AG09309 (cell line): ENCODE measurements at regions not wholly inside any gene's neighbourhood (a gene's known extent, or its start where the extent isn't known, plus 50 kb on each side); places are given as distances from the start of the nearest gene placed in this dataset.

ENCODE experiments used
- DNase-seq: peaks from one replicate; pipeline ENCODE4 v3.0.0-alpha.2; 2010; ENCODE audit warnings: low read depth
- H3K4me3 ChIP-seq: 2 replicates; pipeline ENCODE4 v1.5.1; 2011; ENCODE audit warnings: mild to moderate bottlenecking, low read depth, low read length, moderate library complexity; ENCODE audit not compliant: control insufficient read depth
- TF ChIP-seq, protein P1 (sequence below): IDR thresholded peaks from 2 replicates; pipeline ENCODE4 v1.5.1; 2011; ENCODE audit warnings: mild to moderate bottlenecking, low read depth, low read length, inconsistent platforms; ENCODE audit not compliant: insufficient read depth, control insufficient read depth; ENCODE audit errors: missing control alignments

DNA sequence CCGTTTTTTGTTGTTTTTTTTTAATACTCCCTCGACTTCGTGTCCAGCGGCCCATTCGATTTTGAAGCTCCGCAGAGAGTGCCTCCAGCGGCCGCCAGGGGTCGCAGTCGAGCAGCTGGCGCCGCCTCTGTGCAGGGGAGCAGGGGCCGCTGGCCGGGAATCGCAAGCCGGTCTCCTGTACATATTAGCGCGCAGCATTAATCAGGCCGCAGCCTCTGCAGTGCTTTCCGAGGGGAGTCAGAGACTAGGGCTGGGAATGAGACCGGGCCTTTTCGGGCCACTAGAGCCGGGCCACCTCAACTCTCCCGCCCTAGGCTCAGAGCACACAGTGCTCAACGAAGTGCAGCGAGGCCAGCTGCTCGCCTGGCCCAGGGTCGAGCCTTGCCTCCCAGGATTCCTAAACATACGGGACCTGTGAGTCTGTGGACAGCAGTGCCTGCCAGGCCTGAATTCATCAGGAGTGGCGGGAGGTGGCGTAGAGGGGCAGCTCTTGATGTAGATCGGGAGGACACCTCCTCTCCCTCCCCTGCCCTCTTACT lies 81.8 kb downstream of the EMP1 start:
- no peak overlapping the region for H3K4me3 ChIP-seq
- DNase-seq, result no peak
- TF ChIP-seq, protein P1, sequence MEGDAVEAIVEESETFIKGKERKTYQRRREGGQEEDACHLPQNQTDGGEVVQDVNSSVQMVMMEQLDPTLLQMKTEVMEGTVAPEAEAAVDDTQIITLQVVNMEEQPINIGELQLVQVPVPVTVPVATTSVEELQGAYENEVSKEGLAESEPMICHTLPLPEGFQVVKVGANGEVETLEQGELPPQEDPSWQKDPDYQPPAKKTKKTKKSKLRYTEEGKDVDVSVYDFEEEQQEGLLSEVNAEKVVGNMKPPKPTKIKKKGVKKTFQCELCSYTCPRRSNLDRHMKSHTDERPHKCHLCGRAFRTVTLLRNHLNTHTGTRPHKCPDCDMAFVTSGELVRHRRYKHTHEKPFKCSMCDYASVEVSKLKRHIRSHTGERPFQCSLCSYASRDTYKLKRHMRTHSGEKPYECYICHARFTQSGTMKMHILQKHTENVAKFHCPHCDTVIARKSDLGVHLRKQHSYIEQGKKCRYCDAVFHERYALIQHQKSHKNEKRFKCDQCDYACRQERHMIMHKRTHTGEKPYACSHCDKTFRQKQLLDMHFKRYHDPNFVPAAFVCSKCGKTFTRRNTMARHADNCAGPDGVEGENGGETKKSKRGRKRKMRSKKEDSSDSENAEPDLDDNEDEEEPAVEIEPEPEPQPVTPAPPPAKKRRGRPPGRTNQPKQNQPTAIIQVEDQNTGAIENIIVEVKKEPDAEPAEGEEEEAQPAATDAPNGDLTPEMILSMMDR, result peak; percentile 99

DNA sequence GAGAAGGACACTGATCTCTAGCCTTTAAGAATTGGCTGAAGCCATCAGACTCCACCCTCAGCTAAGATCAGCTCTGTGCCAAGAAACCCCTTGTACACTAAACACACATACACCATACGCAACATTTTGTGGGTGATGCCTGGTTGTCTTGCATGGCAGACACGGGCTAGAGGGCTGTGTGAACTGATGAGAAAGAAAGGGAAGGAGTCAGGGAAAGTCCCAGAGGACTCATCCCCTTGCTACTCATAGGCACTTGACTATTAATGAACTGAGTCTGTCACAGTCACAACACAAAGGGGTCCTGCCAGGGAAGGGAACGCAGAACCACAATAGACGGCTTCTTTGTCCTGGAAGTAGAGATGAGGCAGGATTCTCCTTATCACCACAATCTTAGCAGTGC lies 80.8 kb downstream of the EMP1 start:
- TF ChIP-seq, protein P1, result no peak
- no peak overlapping the region for H3K4me3 ChIP-seq
- DNase-seq, result no peak

DNA sequence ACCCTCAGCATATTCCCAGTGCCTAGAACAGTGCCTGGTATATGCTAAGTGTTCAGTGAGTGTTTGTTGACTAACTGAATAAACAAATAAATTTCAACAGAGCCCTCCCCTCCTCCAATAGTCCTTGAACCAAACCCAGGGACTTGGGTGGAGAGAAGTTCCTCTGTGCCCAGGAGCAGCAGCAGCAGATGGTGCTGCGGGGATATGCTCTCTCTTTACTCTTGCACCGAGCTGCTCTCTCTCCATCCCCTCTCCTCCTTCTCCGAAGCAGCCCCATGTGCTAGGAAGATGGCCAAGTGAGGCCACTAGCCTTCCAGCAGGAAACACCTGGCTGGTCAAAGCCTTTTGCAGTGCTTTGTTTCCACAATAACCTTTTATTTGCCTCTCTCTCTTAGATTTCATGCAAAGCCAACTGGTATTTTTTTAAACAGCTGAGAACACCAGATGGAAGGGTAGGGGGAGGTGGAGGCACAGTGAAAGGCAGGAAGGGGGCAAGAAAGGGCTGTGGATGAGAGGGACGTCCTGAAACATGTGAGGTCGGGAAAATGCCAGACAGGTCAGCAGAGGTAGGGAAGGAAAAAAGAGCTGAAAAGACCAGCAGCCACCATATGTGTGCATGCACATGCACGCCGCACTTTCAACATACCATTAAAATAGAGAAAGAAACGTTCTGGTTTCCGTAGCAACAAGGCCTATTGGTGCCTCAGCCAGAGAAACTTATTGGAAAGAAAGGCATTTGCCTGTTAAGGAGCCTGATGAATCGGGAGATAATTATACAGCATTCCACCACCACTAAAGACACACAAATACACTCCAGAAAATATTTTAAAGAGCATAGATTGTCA lies 78.9 kb downstream of the EMP1 start:
- TF ChIP-seq, protein P1, result no peak
- no peak overlapping the region for H3K4me3 ChIP-seq

DNA sequence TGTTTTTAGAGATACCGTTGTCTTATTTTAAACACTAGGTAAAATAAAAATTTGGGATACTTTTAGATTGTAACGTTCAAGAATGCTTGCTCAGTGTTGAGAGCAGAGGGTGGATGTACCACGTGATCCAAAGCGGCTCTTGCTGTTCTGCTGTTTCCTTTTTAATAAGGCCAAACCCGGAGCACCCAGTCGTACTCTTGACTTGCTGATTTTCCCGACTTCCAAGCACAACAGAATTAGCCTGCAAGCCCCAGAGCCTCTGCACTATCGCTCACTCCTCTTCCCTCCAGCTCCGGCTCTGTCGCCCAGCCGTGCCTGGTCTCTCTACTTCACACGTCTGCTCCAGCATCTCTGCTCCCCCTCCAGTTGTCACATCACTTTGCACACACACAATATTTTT lies 77.3 kb downstream of the EMP1 start:
- no peak for DNase-seq
- TF ChIP-seq, protein P1, result no peak

More for the DNA sequence above, 78.9 kb downstream of the EMP1 start:
- DNase-seq, result no peak

DNA sequence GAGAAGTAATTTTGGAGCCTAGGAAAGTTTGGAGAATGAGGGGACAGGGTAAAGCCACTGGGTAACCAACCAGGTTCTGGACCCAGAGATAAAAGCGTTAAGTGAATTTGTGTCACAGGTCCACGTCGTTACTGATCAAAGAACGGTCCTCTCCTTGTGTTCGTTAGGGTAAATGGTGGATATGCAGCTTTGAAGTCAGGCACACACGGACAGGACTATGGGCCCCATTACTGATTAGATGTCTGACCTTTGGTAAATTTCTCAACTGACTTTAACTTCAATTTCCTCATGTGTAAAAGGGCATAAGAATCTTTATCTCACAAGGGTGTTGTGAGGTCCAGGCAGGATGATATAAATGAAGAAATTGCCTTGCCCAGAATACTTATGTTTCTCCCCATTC lies 76.6 kb downstream of the EMP1 start:
- TF ChIP-seq, protein P1, result no peak
- DNase-seq, result no peak

More for the DNA sequence above, 77.3 kb downstream of the EMP1 start:
- H3K4me3 ChIP-seq, result no peak overlapping the region

DNA sequence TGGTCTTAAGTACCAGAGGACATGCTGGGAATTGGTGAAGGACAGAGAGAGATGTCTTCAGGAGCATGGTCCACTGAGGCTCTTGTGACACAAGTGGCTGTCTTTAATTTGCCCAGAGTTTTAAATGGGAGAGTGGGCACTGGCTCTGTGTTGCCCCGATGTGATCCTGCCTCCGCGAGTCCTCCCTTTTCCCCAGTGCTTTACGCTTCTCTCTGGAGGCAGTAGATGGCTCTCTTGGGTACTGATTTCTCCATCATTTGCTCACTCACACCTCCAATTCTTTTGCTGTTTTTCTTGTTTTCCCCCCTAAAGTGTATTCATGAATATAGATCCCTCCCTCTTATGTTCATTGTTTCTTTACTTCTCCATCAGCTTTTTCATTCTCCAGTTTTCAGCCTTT lies 74.3 kb downstream of the EMP1 start:
- TF ChIP-seq, protein P1, result no peak
- DNase-seq, result no peak
- H3K4me3 ChIP-seq, result no peak overlapping the region

More for the DNA sequence above, 76.6 kb downstream of the EMP1 start:
- H3K4me3 ChIP-seq, result no peak overlapping the region
